Neural cell (in vitro differentiated cells): ENCODE measurements at regions not wholly inside any gene's neighbourhood (a gene's known extent, or its start where the extent isn't known, plus 50 kb on each side); places are given as distances from the start of the nearest gene placed in this dataset.

Experiments used
- EZH2 ChIP-seq: fragments of 200-600, 300-800 bp; shearing (Covaris generic), sonication (generic); IDR thresholded peaks from 2 replicates; pipeline ENCODE4 v1.6.1; 2014; ENCODE audit warnings: antibody characterized with exemption, low read length, borderline replicate concordance, mild to moderate bottlenecking; ENCODE audit not compliant: insufficient read depth, poor library complexity, severe bottlenecking
- MXI1 ChIP-seq: fragments of 450-650 bp; conservative IDR thresholded peaks from 2 replicates; pipeline ENCODE4 v1.6.1; 2014; ENCODE audit warnings: antibody characterized with exemption, mild to moderate bottlenecking; ENCODE audit not compliant: poor library complexity, severe bottlenecking
- RAD21 ChIP-seq: fragments of 450-650 bp; conservative IDR thresholded peaks from 2 replicates; pipeline ENCODE4 v1.6.1; 2014; ENCODE audit warnings: antibody characterized with exemption, mild to moderate bottlenecking, moderate library complexity
- TAF1 ChIP-seq: IDR thresholded peaks from 2 replicates; pipeline ENCODE4 v1.6.1; 2012; ENCODE audit warnings: low read depth
- TF ChIP-seq, protein P1 (sequence below): fragments of 450-650 bp; IDR thresholded peaks from 2 replicates; pipeline ENCODE4 v1.5.1; 2014; ENCODE audit warnings: antibody characterized with exemption, mild to moderate bottlenecking, moderate library complexity; ENCODE audit not compliant: poor library complexity, severe bottlenecking

GRCh38 chr17:70888324-70888723 is 719.0 kb downstream of the KCNJ2 start:
- TF ChIP-seq, protein P1, sequence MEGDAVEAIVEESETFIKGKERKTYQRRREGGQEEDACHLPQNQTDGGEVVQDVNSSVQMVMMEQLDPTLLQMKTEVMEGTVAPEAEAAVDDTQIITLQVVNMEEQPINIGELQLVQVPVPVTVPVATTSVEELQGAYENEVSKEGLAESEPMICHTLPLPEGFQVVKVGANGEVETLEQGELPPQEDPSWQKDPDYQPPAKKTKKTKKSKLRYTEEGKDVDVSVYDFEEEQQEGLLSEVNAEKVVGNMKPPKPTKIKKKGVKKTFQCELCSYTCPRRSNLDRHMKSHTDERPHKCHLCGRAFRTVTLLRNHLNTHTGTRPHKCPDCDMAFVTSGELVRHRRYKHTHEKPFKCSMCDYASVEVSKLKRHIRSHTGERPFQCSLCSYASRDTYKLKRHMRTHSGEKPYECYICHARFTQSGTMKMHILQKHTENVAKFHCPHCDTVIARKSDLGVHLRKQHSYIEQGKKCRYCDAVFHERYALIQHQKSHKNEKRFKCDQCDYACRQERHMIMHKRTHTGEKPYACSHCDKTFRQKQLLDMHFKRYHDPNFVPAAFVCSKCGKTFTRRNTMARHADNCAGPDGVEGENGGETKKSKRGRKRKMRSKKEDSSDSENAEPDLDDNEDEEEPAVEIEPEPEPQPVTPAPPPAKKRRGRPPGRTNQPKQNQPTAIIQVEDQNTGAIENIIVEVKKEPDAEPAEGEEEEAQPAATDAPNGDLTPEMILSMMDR, result no peak
- TF ChIP-seq MXI1, result no peak
- no peak for TF ChIP-seq EZH2
- no peak for TF ChIP-seq TAF1
- no peak for TF ChIP-seq RAD21
